ENCODE measurements at regions not wholly inside any gene's neighbourhood (a gene's known extent, or its start where the extent isn't known, plus 50 kb on each side); places are given as distances from the start of the nearest gene placed in this dataset.

- CTCF ChIA-PET: no interaction called here
- Histone ChIP-seq H3K36me3 (ENCODE audit: control insufficient read depth, insufficient read depth, low read length) (no peaks in the 10 kb centered on the region), H3K4me3 (ENCODE audit: low read depth, low read length) (no peak overlapping the region), H3K27me3 (ENCODE audit: control insufficient read depth, insufficient read depth, low read length) (no peaks in the 10 kb centered on the region)
- TF ChIP-seq CTCF (IDR thresholded peaks at IDR 0.05; ENCODE audit: insufficient read depth, low read depth, low read length): no peak
- POLR2A ChIA-PET: no interaction called here
- DNase-seq (ENCODE audit: low read depth): no peak
Observed at GRCh38 chr4:86448871-86449270, 89.0 kb upstream of the MAPK10 start.

GRCh38 chr4:86449746-86450588 lies 90.1 kb upstream of the MAPK10 start:
- Histone ChIP-seq H3K36me3 (ENCODE audit: control insufficient read depth, insufficient read depth, low read length) (no peaks in the 10 kb centered on the region), H3K27me3 (ENCODE audit: control insufficient read depth, insufficient read depth, low read length) (no peaks in the 10 kb centered on the region), H3K4me3 (ENCODE audit: low read depth, low read length) (no peak overlapping the region)
- CTCF ChIA-PET: no interaction called here
- POLR2A ChIA-PET: no interaction called here
- no peak for DNase-seq (ENCODE audit: low read depth)
- TF ChIP-seq CTCF (IDR thresholded peaks at IDR 0.05; ENCODE audit: insufficient read depth, low read depth, low read length): no peak

- CTCF ChIA-PET: no interaction called here
- POLR2A ChIA-PET: no interaction called here
- DNase-seq (ENCODE audit: low read depth): no peak
- no peak for TF ChIP-seq CTCF (IDR thresholded peaks at IDR 0.05; ENCODE audit: insufficient read depth, low read depth, low read length)
- Histone ChIP-seq H3K4me3 (ENCODE audit: low read depth, low read length) (no peak overlapping the region), H3K36me3 (ENCODE audit: control insufficient read depth, insufficient read depth, low read length) (no peaks in the 10 kb centered on the region), H3K27me3 (ENCODE audit: control insufficient read depth, insufficient read depth, low read length) (no peaks in the 10 kb centered on the region)
Observed at GRCh38 chr4:86450861-86451260, 91.0 kb upstream of the MAPK10 start.

- TF ChIP-seq CTCF (IDR thresholded peaks at IDR 0.05; ENCODE audit: insufficient read depth, low read depth, low read length): no peak
- H3K4me3 ChIP-seq (ENCODE audit: low read depth, low read length): no peak overlapping the region
- ChIA-PET CTCF (no interaction called here), POLR2A (no interaction called here)
- H3K36me3 ChIP-seq (ENCODE audit: control insufficient read depth, insufficient read depth, low read length): no peaks in the 10 kb centered on the region
- H3K27me3 ChIP-seq (ENCODE audit: control insufficient read depth, insufficient read depth, low read length): no peaks in the 10 kb centered on the region
- no peak for DNase-seq (ENCODE audit: low read depth)
Observed at GRCh38 chr4:86451560-86452330, 91.9 kb upstream of the MAPK10 start.

- Histone ChIP-seq H3K27me3 (ENCODE audit: control insufficient read depth, insufficient read depth, low read length) (no peaks in the 10 kb centered on the region), H3K36me3 (ENCODE audit: control insufficient read depth, insufficient read depth, low read length) (no peaks in the 10 kb centered on the region), H3K4me3 (ENCODE audit: low read depth, low read length) (no peak overlapping the region)
- no peak for TF ChIP-seq CTCF (IDR thresholded peaks at IDR 0.05; ENCODE audit: insufficient read depth, low read depth, low read length)
- POLR2A ChIA-PET: no interaction called here
- CTCF ChIA-PET: no interaction called here
- DNase-seq (ENCODE audit: low read depth): no peak
Observed at GRCh38 chr4:86452422-86452891, 92.6 kb upstream of the MAPK10 start.

All from BJ (cell line).